ENCODE measurements at regions not wholly inside any gene's neighbourhood (a gene's known extent, or its start where the extent isn't known, plus 50 kb on each side); places are given as distances from the start of the nearest gene placed in this dataset.

DNA sequence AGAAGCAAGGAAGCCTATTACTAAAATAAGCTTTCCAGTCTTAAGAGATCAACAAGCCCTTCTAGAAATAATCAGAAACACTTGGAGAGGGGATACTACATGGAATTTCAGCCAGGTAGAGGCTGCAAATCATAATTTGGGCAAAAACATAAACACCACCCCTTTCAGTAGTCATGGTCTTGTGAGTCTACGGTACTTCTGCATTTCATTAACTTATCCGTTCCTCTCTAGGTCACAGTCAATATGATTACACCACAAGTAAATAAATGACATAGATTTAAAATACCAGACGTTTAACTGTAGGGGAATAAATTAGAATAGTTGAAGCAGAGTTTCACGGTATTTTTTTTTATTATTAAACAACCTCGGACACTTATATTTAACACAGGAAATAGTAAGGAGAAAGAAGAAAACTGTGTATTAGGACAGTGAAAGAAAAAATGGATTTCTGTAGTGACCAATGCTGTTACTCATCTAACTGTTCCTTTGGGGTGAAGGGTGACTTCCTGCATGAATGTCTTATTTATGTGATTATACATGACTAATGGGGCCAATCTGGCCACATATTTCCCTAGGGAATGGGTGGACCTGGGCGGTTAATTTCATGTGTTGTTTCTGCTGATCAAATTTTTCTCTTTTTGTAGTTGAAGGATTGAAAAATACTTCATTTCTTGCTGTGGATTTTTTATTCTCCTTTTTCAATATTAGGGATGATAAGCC is 456.6 kb upstream of the UBE2E3 start:
- no peak for ATAC-seq

DNA sequence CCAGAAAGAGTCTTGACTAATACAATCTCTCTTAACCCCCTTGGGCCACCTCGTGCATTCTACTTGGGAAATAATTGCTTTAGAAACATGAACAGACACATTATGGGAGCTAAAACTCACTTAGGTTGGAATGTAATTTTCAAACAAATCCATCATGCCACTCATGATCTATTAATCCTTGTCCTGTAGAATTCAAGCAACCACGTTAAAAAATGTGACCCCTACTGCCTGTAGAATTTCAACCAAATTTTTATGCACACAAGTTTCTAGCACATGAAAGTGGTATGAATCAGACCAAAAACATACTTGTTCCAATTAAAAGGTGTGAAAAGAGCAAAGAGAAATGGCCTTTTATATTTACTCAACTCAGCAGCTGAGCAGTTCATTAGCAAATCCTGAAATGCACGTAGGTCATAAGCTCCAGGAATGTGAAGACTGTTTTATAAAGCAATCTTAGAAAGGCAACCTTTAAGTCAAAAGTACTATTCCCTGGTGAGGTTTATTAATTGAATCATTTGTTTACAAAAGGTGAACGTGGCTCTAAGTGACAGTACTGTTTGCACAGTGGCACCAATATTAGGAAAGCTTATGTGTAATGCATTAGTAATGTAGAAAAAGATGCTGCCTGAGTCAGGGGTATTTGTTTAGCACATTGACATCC is 459.4 kb upstream of the UBE2E3 start:
- ATAC-seq = no peak

DNA sequence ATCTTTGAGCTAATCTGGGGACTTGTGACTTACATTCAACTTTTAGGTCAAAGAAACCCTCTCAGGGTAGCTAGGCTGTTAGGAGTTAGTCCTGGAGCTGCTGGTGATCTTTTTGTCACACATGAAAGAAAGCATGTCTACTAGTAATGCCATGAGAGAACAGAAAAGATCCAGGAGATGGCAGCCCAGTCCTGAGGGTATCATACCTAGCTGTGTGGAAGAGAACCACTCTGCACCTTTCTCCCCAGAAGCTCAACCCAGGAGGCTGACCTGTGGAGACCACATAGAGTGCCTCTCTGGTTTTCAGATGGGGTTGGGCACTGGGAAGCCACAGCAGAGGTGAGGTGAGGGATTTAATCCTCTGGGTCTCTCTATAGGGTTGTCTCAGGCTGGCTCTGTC is 460.2 kb upstream of the UBE2E3 start:
- ATAC-seq = no peak

DNA sequence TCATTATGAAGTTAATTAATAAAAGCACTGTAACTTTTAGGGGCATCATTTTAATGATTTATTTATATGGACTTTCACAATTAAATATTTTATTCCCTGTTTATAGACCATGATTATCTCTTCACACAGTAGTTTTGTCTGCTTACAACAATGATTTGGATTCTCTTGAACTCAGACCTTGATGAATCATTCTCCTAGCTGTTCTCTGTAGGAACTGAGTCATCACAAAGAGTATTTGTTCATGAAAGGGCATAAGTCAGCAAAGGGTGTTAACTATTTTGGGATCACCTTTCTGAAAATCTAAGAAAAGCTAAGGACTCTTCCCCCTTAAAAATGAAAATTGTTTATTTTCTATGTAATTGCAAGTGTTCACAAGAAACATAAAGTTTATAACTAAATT is 461.1 kb upstream of the UBE2E3 start:
- ATAC-seq = no peak

GRCh38 chr2:180516232-180516631 is 464.2 kb upstream of the UBE2E3 start:
- no peak for ATAC-seq

DNA sequence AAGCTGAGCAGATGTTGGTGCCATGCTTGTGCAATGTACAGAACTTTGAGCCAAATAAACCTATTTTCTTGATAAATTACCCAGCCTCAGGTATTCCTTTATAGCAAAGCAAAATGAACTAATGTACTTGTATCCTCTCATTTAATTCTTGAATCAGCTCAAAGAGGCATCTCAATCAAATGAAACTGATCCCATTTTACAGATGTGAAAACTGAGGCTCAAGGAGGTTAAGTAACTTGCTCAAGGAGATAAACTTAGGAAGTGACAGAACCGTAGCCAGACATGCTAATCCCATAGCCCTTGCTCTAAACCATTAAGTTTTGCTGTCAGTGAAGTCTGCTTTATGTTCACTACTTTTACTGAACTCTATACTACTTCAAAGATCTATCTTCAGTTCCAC is 467.0 kb upstream of the UBE2E3 start:
- ATAC-seq = no peak

DNA sequence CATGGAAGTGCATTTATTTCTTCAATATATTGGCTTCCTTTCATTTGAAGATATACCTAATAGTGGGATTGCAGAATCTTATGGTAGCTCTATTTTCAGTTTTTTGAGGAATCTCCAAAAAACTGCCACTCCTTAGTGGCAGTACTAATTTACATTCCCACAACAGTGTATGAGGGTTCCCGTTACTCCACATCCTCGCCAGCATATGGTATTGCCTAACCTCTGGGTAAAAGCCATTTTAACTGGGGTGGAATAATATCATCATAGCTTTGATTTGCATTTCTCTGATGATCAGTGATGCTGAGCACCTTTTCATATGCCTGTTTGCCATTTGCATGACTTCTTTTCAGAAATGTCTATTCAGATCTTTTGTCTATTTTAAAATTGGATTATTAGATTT is 471.9 kb upstream of the UBE2E3 start:
- no peak for ATAC-seq

- no peak for ATAC-seq
Observed at GRCh38 chr2:180507028-180507427, 473.4 kb upstream of the UBE2E3 start.

GRCh38 chr2:180505203-180505602 is 475.2 kb upstream of the UBE2E3 start:
- no peak for ATAC-seq

DNA sequence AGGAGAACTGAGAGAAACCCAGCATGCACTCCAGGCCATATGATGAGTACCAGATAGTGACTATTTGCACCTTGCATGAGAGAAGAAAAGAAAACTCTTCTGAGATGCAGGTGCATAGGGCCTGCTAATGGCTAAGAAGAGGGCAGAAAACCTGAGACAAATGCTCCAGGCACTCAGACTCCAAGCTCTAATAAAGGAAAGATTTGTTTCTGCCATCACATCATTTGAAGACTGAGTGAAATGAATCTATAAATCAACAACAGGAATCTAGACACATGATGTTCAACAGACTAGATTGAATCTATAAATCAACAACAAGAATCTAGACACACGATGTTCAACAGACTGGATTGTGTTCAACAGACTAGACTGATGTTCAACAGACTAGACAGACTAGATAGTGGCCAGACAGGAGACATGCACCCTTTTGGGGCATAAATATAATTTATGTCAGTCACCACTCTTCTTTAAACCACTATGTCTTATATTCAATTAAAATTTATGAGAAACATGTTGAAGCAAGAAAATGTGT is 482.7 kb upstream of the UBE2E3 start:
- no peak for ATAC-seq

DNA sequence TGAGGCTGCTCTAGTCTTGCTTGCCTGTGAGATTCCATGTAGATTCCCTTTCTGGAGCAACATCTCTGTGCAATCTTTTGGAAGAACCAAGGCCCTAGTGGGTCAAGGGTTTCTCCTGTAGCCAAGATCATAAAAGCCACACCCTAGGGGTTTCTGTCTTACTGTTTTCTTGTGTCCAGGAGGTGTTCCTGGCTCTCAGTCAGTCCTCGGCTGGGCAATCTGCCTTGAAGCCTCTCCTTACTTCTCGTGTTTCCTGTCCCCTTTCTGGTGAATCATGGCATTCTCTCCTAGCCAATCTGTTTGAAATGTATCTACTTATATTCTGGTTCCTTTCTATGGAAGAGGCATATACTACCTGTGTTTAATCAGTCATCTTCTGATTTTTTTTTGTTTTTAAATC is 484.8 kb upstream of the UBE2E3 start:
- ATAC-seq = no peak

GRCh38 chr2:180494286-180494685 is 486.1 kb upstream of the UBE2E3 start:
- ATAC-seq = no peak

- no peak for ATAC-seq
Observed at GRCh38 chr2:180482696-180483095, 475.6 kb upstream of the CWC22 start.

- ATAC-seq = no peak
Observed at GRCh38 chr2:180481998-180482397, 474.9 kb upstream of the CWC22 start.

DNA sequence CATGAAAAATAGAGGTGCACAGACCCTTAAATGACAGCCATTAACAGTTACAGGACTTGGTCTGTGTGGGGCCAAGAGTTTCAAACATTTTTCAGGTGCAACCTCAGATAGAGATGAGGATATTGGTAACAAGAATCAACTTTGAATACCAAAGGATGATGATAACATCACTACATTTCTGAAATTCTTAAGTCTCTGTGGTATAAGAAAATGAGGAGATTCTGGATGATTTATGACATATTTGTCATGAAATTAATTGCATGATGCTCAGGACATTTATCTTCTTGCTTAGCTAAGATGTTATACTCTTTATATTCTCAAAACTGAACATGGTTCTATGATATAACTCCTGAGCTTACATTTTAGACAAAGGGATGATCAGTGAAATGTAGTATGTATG is 471.8 kb upstream of the CWC22 start:
- no peak for ATAC-seq

DNA sequence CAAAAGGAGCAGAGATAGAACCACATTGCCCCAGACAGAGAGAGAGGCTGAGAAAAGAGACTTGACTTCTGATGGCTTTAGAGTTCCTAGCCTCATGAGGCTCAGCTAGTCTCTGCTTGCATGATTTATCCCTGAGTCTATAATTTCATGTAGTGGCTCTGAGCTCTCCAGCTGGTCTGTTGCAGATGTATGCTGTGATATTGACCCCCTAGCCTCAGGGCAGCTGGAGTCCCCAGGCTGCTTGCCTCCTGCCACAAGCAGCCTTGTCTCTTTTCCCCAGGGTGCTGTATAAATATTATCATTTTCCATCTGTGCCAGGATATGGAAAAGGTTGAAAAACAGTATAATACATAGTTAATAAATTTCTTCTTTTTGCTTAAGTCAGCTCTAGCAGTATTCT is 467.6 kb upstream of the CWC22 start:
- ATAC-seq = no peak

GRCh38 chr2:180473456-180473855 is 466.4 kb upstream of the CWC22 start:
- ATAC-seq = no peak

GRCh38 chr2:180472133-180472532 is 465.0 kb upstream of the CWC22 start:
- no peak for ATAC-seq

GRCh38 chr2:180463608-180464007 is 456.5 kb upstream of the CWC22 start:
- no peak for ATAC-seq

GRCh38 chr2:180461761-180462160 is 454.7 kb upstream of the CWC22 start:
- no peak for ATAC-seq

- no peak for ATAC-seq
Observed at GRCh38 chr2:180456801-180457200, 449.7 kb upstream of the CWC22 start.

GRCh38 chr2:180450841-180451240 is 443.7 kb upstream of the CWC22 start:
- no peak for ATAC-seq

- ATAC-seq = no peak
Observed at GRCh38 chr2:180449171-180449915, 442.2 kb upstream of the CWC22 start.

DNA sequence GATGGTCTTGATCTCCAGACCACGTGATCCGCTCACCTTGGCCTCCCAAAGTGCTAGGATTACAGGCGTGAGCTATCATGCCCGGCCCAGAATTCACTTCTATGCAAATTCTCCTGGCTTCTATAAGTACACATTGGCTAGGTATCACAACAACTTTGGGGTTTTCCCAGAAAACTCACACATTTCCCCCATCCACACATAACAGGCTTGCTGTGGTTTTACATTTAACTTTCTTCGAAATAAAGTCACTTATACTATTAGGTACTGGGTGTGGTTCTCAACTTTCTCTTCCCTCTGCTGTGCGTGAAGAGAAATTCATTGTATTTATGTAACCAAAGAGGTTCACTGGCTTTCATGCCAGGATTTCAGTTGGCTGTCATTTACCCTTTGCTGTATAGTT is 439.4 kb upstream of the CWC22 start:
- no peak for ATAC-seq

Measured in activated CD4-positive, CD25-positive, alpha-beta regulatory T cell treated with anti-CD3 and anti-CD28 coated beads, Interleukin-2, amount 50 U/mL, for 24 hours (primary cell).